Effector CD8-positive, alpha-beta T cell (primary cell): ENCODE measurements at regions not wholly inside any gene's neighbourhood (a gene's known extent, or its start where the extent isn't known, plus 50 kb on each side); places are given as distances from the start of the nearest gene placed in this dataset.
"Not testable (repeated sequence)": the region's sequence is repeated elsewhere in the genome, so short reads cannot be mapped to it uniquely, and the experiment has no call there.

Source experiments
- DNase-seq: peaks from one replicate; lab custom pipeline; 2025; lab: John Stamatoyannopoulos, UW

- DNase-seq: no peak
Measured at GRCh38 chr17:77548967-77549366, 408.2 kb downstream of the SEC14L1 start.

- DNase-seq: no peak
Measured at GRCh38 chr17:77549726-77550366, 408.7 kb upstream of the TNRC6C start.

DNA sequence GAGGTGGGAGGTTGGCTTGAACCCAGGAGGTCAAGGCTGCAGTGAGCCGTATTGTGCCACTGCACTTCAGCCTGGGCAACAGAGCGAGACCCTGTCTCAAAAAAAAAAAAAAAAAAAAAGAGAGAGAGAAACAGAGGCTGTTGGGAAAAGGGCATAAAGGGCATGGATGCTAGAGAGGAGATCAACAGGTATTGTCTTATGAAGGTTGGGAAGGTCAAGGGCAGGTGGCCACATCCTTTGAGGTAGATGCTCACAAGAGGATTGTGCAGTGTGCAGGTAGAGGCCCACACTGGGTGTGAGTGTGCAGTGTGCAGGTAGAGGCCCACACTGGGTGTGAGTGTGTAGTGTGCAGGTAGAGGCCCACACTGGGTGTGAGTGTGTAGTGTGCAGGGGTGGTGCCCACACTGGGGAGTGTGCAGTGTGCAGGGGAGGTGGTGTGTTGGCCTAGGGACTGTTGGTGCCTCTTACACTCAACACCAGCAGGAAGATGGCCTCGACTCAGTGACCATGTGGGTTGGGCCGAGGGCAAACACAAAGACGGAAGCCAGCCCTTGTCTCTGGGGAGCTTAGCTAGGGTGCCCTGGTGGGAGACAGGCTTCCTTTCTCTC lies 404.9 kb upstream of the TNRC6C start:
- DNase-seq: no peak

- no peak for DNase-seq
Measured at GRCh38 chr17:77555121-77555591, 403.3 kb upstream of the TNRC6C start.

- DNase-seq: no peak
Measured at GRCh38 chr17:77555741-77556291, 402.7 kb upstream of the TNRC6C start.

DNA sequence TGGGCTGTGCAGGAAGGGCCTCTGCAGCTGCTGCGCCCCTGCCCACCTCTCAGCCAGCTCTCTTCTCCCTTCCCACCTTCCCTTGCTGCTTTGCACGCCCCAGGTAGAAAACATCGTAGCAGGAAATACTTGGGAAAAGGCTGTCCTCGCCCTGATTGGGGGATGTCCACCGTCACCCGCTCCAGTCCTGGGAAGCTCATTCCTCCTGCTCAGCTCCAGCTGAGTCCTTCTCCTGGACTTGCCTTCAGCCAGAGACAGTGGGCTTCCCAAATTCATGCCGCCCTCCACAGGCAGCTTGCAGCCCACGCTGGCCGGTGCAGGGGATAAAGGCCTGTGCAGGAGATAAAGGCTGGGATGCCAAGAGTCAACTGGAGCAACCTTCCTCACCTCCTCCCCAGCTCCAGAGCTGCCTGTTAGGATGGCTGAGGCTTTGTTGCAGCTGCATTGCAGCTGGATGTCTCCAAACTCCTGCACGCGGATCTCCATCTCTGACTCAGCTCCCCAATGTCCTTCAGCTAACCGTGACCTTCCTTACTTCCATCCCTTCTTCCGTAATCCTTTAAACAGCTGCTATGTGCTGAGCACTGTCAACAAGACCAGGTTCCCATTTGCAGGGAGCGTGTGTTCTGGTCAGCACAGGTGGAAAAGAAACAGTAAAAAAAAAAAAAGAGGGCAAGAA lies 402.0 kb upstream of the TNRC6C start:
- DNase-seq: no peak

DNA sequence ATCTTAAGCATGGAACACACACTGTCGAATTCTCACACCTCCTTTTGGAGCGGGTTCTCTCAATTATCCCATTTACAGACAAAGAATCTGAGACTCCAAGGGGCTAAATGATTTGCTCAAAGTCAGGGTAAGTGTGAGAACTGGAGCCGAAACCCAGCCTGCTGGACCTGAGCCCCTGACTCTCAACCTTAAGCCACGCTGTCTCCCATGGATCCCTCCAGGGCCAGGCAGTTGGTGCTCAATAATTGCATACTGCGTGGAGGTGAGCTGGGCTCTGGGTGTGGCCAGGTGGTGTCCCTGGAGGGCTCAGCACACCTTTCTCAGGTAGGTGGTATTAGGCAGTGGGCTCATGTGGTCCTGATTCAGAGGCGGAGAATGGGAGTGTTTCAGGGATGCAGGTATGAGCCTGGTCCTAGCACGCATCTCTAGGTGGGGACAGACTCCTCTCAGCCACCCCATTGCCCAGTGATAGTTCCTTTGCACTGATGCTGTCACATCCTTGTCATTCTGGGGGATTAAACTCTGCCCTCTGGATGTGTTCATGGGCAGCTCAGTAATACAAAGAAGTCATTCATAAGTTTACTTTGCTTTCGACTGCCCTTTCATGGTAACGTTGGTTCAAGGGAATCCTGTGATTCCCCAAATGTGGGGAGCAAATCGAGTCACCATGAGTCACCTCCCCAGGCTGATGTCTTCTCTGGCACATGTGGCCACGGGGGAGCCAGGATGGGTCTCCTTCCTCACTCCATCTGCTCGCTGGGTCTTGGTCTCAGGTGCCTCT lies 399.5 kb upstream of the TNRC6C start:
- no peak for DNase-seq

DNA sequence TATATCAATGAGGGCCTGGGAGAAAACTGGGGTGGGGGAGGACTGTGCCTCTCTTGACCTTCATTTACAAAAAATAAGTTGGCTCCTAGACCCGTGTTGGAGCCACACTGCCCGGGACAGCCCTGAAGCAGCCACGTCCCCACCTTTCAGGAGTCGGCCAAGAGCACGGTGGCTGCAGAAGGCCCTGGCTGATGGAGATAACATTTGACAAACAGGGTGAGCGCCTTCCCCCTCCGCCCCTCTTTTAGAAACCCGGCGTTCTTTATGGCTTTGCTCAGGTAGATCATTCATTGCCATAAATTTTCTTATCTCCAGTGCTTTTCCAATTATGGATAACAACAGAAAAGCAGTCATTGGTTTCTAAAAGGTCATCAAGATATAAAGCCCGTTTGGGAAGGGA lies 398.1 kb upstream of the TNRC6C start:
- no peak for DNase-seq

- DNase-seq: no peak
Measured at GRCh38 chr17:77560841-77561240, 397.7 kb upstream of the TNRC6C start.

DNA sequence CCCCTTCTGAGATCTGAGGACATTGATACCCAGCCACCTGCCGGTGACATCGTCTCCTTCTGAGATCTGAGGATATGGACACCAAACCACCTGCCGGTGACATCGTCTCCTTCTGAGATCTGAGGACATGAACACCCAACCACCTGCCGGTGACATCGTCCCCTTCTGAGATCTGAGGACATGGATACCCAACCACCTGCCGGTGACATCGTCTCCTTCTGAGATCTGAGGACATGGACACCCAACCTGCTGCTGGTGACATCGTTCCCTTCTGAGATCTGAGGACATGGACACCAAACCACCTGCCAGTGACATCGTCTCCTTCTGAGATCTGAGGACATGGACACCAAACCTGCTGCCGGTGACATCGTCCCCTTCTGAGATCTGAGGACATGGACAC lies 396.1 kb upstream of the TNRC6C start:
- not testable (repeated sequence) for DNase-seq

DNA sequence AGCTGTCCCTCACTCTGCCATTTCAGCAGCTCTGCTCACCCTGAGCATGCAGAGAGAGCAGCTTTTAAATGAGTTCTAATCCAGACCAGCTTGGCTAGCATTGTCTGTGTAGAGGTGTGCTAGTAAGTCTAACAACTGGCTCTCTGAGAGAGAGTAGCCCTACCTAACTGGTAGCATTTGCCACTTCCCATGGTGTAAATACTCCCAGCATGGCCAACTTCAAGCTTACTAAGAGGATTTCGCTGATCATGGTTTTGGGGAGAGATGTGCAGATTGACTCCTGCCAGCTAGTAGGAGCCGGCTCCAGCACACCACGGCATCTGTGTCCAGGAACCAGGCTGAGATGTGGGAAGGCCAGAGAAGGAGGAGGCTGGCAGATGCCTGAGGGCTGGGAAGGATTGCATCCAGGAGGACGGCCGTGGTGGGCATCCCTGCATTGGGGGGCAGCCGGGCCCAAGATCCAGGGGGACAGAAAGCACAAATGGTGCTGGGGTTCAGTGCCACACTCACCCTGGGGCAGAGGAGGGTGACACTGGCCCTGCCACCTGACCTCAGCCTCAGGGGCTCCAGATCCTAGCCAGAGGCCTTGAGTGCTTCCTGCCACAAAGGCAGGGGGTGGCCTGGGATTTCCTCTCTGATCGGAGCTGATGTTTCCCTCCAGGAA lies 394.9 kb upstream of the TNRC6C start:
- DNase-seq: no peak

GRCh38 chr17:77564278-77564920 lies 394.1 kb upstream of the TNRC6C start:
- no peak for DNase-seq

DNA sequence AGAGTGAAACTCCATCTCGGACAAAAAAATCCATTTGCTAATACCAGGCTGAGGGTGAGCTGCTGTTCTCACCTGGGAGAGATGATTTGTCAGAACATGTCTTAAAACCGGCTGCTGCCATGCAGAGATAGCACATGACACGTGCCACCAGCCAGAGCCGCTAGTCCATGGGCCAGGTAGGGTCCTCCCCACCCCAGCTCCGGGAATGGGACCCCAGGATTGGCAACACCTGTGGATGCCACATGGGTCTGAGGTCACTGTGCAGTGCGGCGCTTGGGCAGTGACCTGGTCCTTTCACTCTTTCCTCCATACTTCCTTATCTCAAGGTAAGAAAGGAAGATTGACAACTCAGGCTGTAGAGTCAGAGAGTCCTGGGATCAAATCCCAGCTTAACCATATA lies 393.3 kb upstream of the TNRC6C start:
- DNase-seq: no peak

- DNase-seq: no peak
Measured at GRCh38 chr17:77566151-77566550, 392.4 kb upstream of the TNRC6C start.

GRCh38 chr17:77566566-77567138 lies 391.9 kb upstream of the TNRC6C start:
- DNase-seq: no peak

DNA sequence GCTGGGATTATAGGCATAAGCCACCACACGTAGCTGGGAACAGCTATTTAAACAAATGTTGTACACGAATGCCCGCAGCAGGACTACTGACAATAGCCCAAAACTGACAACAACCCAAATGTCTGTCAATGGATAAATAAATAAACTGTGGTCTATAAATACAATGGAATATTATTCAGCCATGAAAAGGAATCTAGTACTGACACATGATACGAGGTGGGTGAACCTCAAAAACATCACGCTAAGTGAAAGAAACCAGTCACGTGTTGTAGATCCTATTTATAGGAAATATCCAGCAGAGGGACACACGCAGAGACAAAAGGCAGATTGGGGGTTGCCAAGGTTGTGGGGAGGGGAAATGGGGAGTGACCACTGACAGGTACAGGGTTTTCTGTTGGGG lies 390.0 kb upstream of the TNRC6C start:
- no peak for DNase-seq

DNA sequence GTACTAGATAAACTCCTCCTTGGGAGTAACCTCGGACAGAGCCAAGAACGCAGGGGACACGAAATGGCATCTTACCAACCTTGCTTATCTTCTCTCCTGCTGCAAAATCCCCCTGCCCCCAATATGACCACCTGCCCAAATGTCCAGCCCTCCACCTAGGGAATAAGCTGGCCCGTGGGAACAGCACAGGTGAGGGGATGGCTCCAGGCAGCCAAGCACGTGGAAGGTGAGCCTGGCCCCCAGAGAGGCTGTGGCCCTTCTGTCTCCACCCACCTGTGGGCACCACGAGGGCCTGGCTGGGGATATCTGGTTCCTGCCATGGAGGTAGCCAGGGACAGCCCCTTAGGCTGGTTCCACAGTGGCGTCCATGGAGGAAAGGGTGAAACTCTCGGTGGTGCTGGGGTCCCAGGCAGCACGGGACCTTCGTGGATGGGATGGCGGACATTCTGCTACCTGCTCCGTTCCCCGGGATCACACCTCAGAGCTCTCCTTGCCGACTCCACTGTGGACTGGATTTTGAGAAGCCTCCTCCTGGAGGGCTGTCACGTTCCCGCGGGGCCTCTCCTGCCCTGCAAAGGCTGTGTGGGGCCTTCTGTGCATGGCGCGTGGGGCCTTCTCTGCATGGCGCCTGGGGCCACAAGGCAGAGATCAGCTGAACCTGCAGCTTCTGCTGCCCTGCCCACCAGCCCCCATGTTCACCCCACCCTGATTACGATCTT lies 388.5 kb upstream of the TNRC6C start:
- no peak for DNase-seq

GRCh38 chr17:77570565-77570898 lies 388.0 kb upstream of the TNRC6C start:
- DNase-seq: no peak

DNA sequence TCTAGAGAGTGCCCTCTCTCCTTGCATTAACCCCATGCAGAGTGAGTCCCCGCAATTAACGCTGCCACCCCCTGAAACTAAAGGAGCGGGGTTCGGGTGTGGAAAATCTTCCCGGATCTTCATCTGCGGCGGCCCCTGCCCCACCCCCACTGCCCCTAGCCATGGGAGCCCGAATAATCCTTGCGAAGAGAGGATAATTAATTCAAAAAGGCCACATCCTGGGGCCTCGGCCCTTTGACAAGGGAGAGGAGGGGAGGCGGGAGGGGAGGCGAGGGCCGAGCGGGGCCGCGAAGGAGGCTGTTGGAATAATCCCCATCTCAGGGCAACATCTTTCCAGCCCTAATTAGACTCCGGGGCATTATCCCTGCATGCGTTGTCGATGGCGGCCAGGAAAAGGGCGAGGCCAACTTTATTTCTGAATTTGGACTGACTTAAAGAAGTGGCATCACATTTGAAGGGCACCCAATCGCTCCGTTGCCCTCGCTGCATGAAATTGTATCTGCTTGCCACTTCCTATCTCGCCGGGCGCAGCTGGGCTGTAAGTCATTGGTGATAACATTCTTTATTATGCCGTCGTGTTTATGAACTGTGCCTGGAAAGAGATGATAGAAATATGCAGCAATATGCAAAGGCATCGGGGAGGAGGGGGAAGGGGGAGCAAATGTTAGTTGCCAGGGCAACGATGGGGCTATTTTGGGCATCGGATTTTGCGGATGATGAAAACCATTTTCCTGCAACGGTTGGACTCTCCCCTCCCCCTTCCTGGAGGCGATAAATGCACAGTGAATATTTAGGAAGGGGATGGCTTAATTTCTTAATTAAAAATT lies 387.1 kb upstream of the TNRC6C start:
- no peak for DNase-seq
